B cell (primary cell): ENCODE measurements at regions not wholly inside any gene's neighbourhood (a gene's known extent, or its start where the extent isn't known, plus 50 kb on each side); places are given as distances from the start of the nearest gene placed in this dataset.

ENCODE experiments used
- ATAC-seq: fragments of 200-7000 bp; cut with Tn5 transposase; one replicate; pipeline ENCODE4 v1.10.0; 2021; ENCODE audit warnings: low read depth, mild to moderate bottlenecking, moderate number of reproducible peaks, moderate library complexity
- CTCF ChIA-PET: fragments of 350-600 bp; sonication (Branson Sonifier 250); formaldehyde crosslinking; loops from one replicate; lab custom pipeline; 2021; ENCODE audit warnings: antibody characterized with exemption, inconsistent platforms; lab: Charles Lee
- POLR2A ChIA-PET: fragments of 350-600 bp; sonication (Branson Sonifier 250); formaldehyde crosslinking; loops from one replicate; lab custom pipeline; 2021; ENCODE audit warnings: antibody characterized with exemption; lab: Charles Lee
- DNase-seq: peaks from one replicate; pipeline ENCODE4 v3.0.0; 2013
- H2AFZ ChIP-seq: 2 replicates; pipeline ENCODE4 v1.6.1; 2012; ENCODE audit warnings: mild to moderate bottlenecking, low read depth, low read length; ENCODE audit not compliant: insufficient read depth, poor library complexity, severe bottlenecking
- H3K27ac ChIP-seq, 2 donors: 1 replicate in 1 of 2; 2 replicates in 1 of 2; pipeline ENCODE4 v1.5.1; 2012 to 2013; ENCODE audit warnings: low read length in 2 of 2, mild to moderate bottlenecking in 2 of 2, moderate library complexity in 1 of 2
- H3K27me3 ChIP-seq, 4 experiments: fragments of 200-600 bp in 1 of 4; sonication (generic) in 1 of 4; replicated peaks in 1 of 4; 1 replicate in 2 of 4; 2 replicates in 2 of 4; pipeline versions ENCODE4 v1.6.1 to v1.7.0; 2013 to 2016; ENCODE audit warnings: low read length in 3 of 4, mild to moderate bottlenecking in 2 of 4, mixed read lengths in 1 of 4, moderate library complexity in 1 of 4; ENCODE audit not compliant: insufficient read depth in 4 of 4, control insufficient read depth in 3 of 4; ENCODE audit errors: control extremely low read depth in 1 of 4
- H3K36me3 ChIP-seq, 2 experiments: replicated peaks in 1 of 2; 1 replicate in 1 of 2; 2 replicates in 1 of 2; pipeline versions ENCODE4 v1.6.1 to v1.7.1; 2013; ENCODE audit warnings: low read length in 1 of 2; ENCODE audit not compliant: insufficient read depth in 2 of 2, control insufficient read depth in 1 of 2; ENCODE audit errors: control extremely low read depth in 1 of 2, extremely low read depth in 1 of 2
- H3K4me1 ChIP-seq, 2 donors: fragments of 200-600 bp in 1 of 2; sonication (generic) in 1 of 2; 1 replicate in 1 of 2; 2 replicates in 1 of 2; pipeline versions ENCODE4 v1.5.1 to v1.6.1; 2013 to 2017; ENCODE audit warnings: low read length in 2 of 2; ENCODE audit not compliant: control insufficient read depth in 2 of 2, insufficient read depth in 2 of 2
- H3K4me2 ChIP-seq: replicated peaks from 2 replicates; pipeline ENCODE3; 2012; ENCODE audit warnings: mild to moderate bottlenecking, low read depth, low read length; ENCODE audit not compliant: poor library complexity, severe bottlenecking
- H3K4me3 ChIP-seq, 5 experiments: fragments of 200-600 bp in 1 of 5; sonication (generic) in 1 of 5; 1 replicate in 3 of 5; 2 replicates in 2 of 5; pipeline versions ENCODE4 v1.5.1 to v1.7.0; 2011 to 2016; ENCODE audit warnings: low read length in 4 of 5, mild to moderate bottlenecking in 4 of 5, low read depth in 2 of 5, control low read depth in 1 of 5, moderate library complexity in 1 of 5; ENCODE audit not compliant: insufficient read depth in 1 of 5; ENCODE audit errors: control extremely low read depth in 1 of 5, extremely low read depth in 1 of 5
- H3K79me2 ChIP-seq: fragments of 200-600 bp; sonication (generic); one replicate; pipeline ENCODE4 v1.6.0; 2016; ENCODE audit warnings: low read length; ENCODE audit not compliant: control insufficient read depth, insufficient read depth
- H3K9ac ChIP-seq: fragments of 200-600 bp; sonication (generic); 2 replicates; pipeline ENCODE4 v1.6.1; 2017; ENCODE audit warnings: mild to moderate bottlenecking, low read length, moderate library complexity
- H3K9me3 ChIP-seq, 3 donors: one replicate each; pipeline versions ENCODE4 v1.6.1 to v1.7.1; 2013; ENCODE audit warnings: low read length in 2 of 3; ENCODE audit not compliant: control insufficient read depth in 2 of 3, insufficient read depth in 1 of 3; ENCODE audit errors: control extremely low read depth in 1 of 3
- H4K20me1 ChIP-seq: 2 replicates; pipeline ENCODE4 v1.6.0; 2012; ENCODE audit warnings: mild to moderate bottlenecking, low read length; ENCODE audit not compliant: insufficient read depth, control insufficient read depth, poor library complexity, severe bottlenecking
- H3K27ac Mint-ChIP-seq: one replicate; pipeline ENCODE4 v1.8.0; 2021; ENCODE audit warnings: mixed read lengths
- H3K27me3 Mint-ChIP-seq: one replicate; pipeline ENCODE4 v1.8.0; 2021; ENCODE audit warnings: mixed read lengths
- H3K4me1 Mint-ChIP-seq: one replicate; pipeline ENCODE4 v1.8.0; 2021; ENCODE audit warnings: mixed read lengths
- H3K4me3 Mint-ChIP-seq: one replicate; pipeline ENCODE4 v1.8.0; 2021; ENCODE audit warnings: mixed read lengths
- H3K9me3 Mint-ChIP-seq: one replicate; pipeline ENCODE4 v1.8.0; 2022; ENCODE audit warnings: mixed read lengths; ENCODE audit not compliant: insufficient read depth
- CTCF ChIP-seq: fragments of 200-600 bp; IDR thresholded peaks from one replicate; pipeline ENCODE4 v1.8.0; 2022; ENCODE audit warnings: antibody characterized with exemption, mild to moderate bottlenecking
- EZH2 ChIP-seq: IDR thresholded peaks from 2 replicates; pipeline ENCODE4 v1.6.1; 2012; ENCODE audit warnings: borderline replicate concordance, low read depth, mild to moderate bottlenecking, moderate library complexity, low read length; ENCODE audit not compliant: insufficient read depth, poor library complexity, severe bottlenecking
- WGBS: methylation state at CpG from one replicate; pipeline ENCODE4 v1.1.5; 2013; ENCODE audit warnings: missing lambda C conversion rate; ENCODE audit not compliant: insufficient coverage; 5-methylcytosine and 5-hydroxymethylcytosine counted together
- intact Hi-C: fragments of 100-400 bp; cut with micrococcal nuclease; formaldehyde crosslinking; loops from one replicate; pipeline ENCODE4 v1.10.0; 2022

- H3K4me2 ChIP-seq, result no peak overlapping the region
- H3K27ac Mint-ChIP-seq, result no peak overlapping the region
- no peaks in the 10 kb centered on the region for H3K36me3 ChIP-seq
- WGBS, result 100% methylated on average over 2 of the region's 8 CpGs
- TF ChIP-seq CTCF, result no peak
- TF ChIP-seq EZH2, result no peak
- H2AFZ ChIP-seq, result no peak overlapping the region
- H3K27ac ChIP-seq, result no peak overlapping the region
- no peaks in the 10 kb centered on the region for H3K27me3 ChIP-seq
- ChIA-PET CTCF (no interaction called here), POLR2A (no interaction called here)
- no peaks in the 10 kb centered on the region for H3K4me1 ChIP-seq
- H3K4me1 Mint-ChIP-seq, result no peaks in the 10 kb centered on the region
- no peak overlapping the region for H3K9ac ChIP-seq
- no peak overlapping the region for H3K4me3 Mint-ChIP-seq
- no peaks in the 10 kb centered on the region for H4K20me1 ChIP-seq
- no peak overlapping the region for H3K4me3 ChIP-seq
- H3K9me3 Mint-ChIP-seq, result no peaks in the 10 kb centered on the region
- DNase-seq, result no peak
- intact Hi-C loops, result no loop called here
- H3K79me2 ChIP-seq, result no peaks in the 10 kb centered on the region
- H3K27me3 Mint-ChIP-seq, result no peaks in the 10 kb centered on the region
- no peaks in the 10 kb centered on the region for H3K9me3 ChIP-seq
- ATAC-seq, result no peak
These were observed 420.1 kb downstream of the ARAP2 start for GRCh38 chr4:35824231-35824630.

- Histone ChIP-seq H3K27me3 (no peaks in the 10 kb centered on the region), H3K4me3 (no peak overlapping the region), H4K20me1 (no peaks in the 10 kb centered on the region), H3K4me1 (no peaks in the 10 kb centered on the region), H3K27ac (no peak overlapping the region), H3K79me2 (no peaks in the 10 kb centered on the region), H2AFZ (no peak overlapping the region), H3K36me3 (no peaks in the 10 kb centered on the region), H3K9ac (no peak overlapping the region), H3K4me2 (no peak overlapping the region), H3K9me3 (peaks cover 0 to 2% (median 0%) of the 10 kb centered on the region in 3 donors)
- H3K4me1 Mint-ChIP-seq, result no peaks in the 10 kb centered on the region
- ChIA-PET POLR2A (no interaction called here), CTCF (no interaction called here)
- no peaks in the 10 kb centered on the region for H3K9me3 Mint-ChIP-seq
- intact Hi-C loops, result no loop called here
- H3K27me3 Mint-ChIP-seq, result no peaks in the 10 kb centered on the region
- no peak overlapping the region for H3K4me3 Mint-ChIP-seq
- DNase-seq (no peak), ATAC-seq (no peak)
- no peak for TF ChIP-seq CTCF
- TF ChIP-seq EZH2, result no peak
- no peak overlapping the region for H3K27ac Mint-ChIP-seq
These were observed 408.4 kb downstream of the ARAP2 start for GRCh38 chr4:35835893-35836292.
